Trophoblast cell (in vitro differentiated cells and primary cell): ENCODE measurements at regions not wholly inside any gene's neighbourhood (a gene's known extent, or its start where the extent isn't known, plus 50 kb on each side); places are given as distances from the start of the nearest gene placed in this dataset.

ENCODE experiments used
- DNase-seq, 2 donors: peaks; one replicate each; pipeline ENCODE4 v3.0.0-alpha.2; 2016
- H2AFZ ChIP-seq: 2 replicates; pipeline ENCODE4 v1.6.1; 2013; ENCODE audit warnings: low read length, moderate library complexity, mild to moderate bottlenecking; ENCODE audit not compliant: insufficient read depth, poor library complexity
- H2AK5ac ChIP-seq: 2 replicates; pipeline ENCODE4 v1.6.1; 2013; ENCODE audit warnings: mild to moderate bottlenecking, low read length
- H2BK120ac ChIP-seq: 2 replicates; pipeline ENCODE4 v1.6.1; 2013; ENCODE audit warnings: low read length, mild to moderate bottlenecking, moderate library complexity; ENCODE audit not compliant: insufficient read depth, poor library complexity
- H2BK12ac ChIP-seq: 2 replicates; pipeline ENCODE4 v1.6.1; 2013; ENCODE audit warnings: mild to moderate bottlenecking, low read length, moderate library complexity
- H2BK5ac ChIP-seq: 2 replicates; pipeline ENCODE4 v1.6.1; 2013; ENCODE audit warnings: low read length, low read depth, moderate library complexity, mild to moderate bottlenecking; ENCODE audit not compliant: poor library complexity
- H3K14ac ChIP-seq: 2 replicates; pipeline ENCODE4 v1.6.1; 2013; ENCODE audit warnings: mild to moderate bottlenecking, low read length
- H3K18ac ChIP-seq: 2 replicates; pipeline ENCODE4 v1.6.1; 2013; ENCODE audit warnings: mild to moderate bottlenecking, low read length
- H3K23ac ChIP-seq: 2 replicates; pipeline ENCODE4 v1.6.1; 2013; ENCODE audit warnings: low read length
- H3K27ac ChIP-seq: 2 replicates; pipeline ENCODE4 v1.5.1; 2013; ENCODE audit warnings: low read depth, mild to moderate bottlenecking, inconsistent platforms, low read length, moderate library complexity
- H3K27me3 ChIP-seq: 2 replicates; pipeline ENCODE4 v1.6.1; 2013; ENCODE audit warnings: inconsistent platforms, mild to moderate bottlenecking, low read length, moderate library complexity; ENCODE audit not compliant: insufficient read depth
- H3K36me3 ChIP-seq, 2 experiments: 1 replicate in 1 of 2; 2 replicates in 1 of 2; pipeline ENCODE4 v1.6.1; 2013; ENCODE audit warnings: low read length in 2 of 2, mild to moderate bottlenecking in 2 of 2, moderate library complexity in 1 of 2; ENCODE audit not compliant: insufficient read depth in 2 of 2, control insufficient read depth in 1 of 2
- H3K4ac ChIP-seq: 2 replicates; pipeline ENCODE4 v1.6.1; 2013; ENCODE audit warnings: low read depth, mild to moderate bottlenecking, low read length, moderate library complexity
- H3K4me1 ChIP-seq, 2 experiments: 1 replicate in 1 of 2; 2 replicates in 1 of 2; pipeline ENCODE4 v1.6.1; 2013; ENCODE audit warnings: low read length in 2 of 2, mild to moderate bottlenecking in 2 of 2, moderate library complexity in 1 of 2; ENCODE audit not compliant: insufficient read depth in 2 of 2, control insufficient read depth in 1 of 2
- H3K4me2 ChIP-seq: 2 replicates; pipeline ENCODE4 v1.6.1; 2013; ENCODE audit warnings: inconsistent platforms, mild to moderate bottlenecking, low read length, moderate library complexity
- H3K4me3 ChIP-seq: 2 replicates; pipeline ENCODE4 v1.5.1; 2013; ENCODE audit warnings: mild to moderate bottlenecking, low read depth, low read length, inconsistent platforms
- H3K79me1 ChIP-seq: one replicate; pipeline ENCODE4 v1.6.1; 2013; ENCODE audit warnings: low read length
- H3K79me2 ChIP-seq: 2 replicates; pipeline ENCODE4 v1.6.1; 2013; ENCODE audit warnings: low read length, mild to moderate bottlenecking; ENCODE audit not compliant: control insufficient read depth, insufficient read depth, poor library complexity
- H3K9ac ChIP-seq: 2 replicates; pipeline ENCODE4 v1.6.1; 2013; ENCODE audit warnings: mild to moderate bottlenecking, low read length
- H3K9me3 ChIP-seq: 2 replicates; pipeline ENCODE4 v1.6.1; 2013; ENCODE audit warnings: low read depth, mild to moderate bottlenecking, control low read depth, inconsistent platforms, low read length; ENCODE audit not compliant: insufficient read depth
- H4K12ac ChIP-seq: 2 replicates; pipeline ENCODE4 v1.6.1; 2013; ENCODE audit warnings: low read depth, mild to moderate bottlenecking, low read length, moderate library complexity
- H4K8ac ChIP-seq: 2 replicates; pipeline ENCODE4 v1.6.1; 2013; ENCODE audit warnings: low read depth, mild to moderate bottlenecking, low read length, moderate library complexity
- H4K91ac ChIP-seq: one replicate; pipeline ENCODE4 v1.6.1; 2013; ENCODE audit warnings: low read depth, mild to moderate bottlenecking, low read length, moderate library complexity
- WGBS: extraction: QIAGEN DNeasy Blood & Tissue Kit; methylation state at CpG from one replicate; pipeline ENCODE4 v1.1.7; 2013; ENCODE audit warnings: missing lambda C conversion rate; ENCODE audit not compliant: insufficient read length, insufficient coverage; ENCODE audit errors: extremely low coverage; 5-methylcytosine and 5-hydroxymethylcytosine counted together

DNA sequence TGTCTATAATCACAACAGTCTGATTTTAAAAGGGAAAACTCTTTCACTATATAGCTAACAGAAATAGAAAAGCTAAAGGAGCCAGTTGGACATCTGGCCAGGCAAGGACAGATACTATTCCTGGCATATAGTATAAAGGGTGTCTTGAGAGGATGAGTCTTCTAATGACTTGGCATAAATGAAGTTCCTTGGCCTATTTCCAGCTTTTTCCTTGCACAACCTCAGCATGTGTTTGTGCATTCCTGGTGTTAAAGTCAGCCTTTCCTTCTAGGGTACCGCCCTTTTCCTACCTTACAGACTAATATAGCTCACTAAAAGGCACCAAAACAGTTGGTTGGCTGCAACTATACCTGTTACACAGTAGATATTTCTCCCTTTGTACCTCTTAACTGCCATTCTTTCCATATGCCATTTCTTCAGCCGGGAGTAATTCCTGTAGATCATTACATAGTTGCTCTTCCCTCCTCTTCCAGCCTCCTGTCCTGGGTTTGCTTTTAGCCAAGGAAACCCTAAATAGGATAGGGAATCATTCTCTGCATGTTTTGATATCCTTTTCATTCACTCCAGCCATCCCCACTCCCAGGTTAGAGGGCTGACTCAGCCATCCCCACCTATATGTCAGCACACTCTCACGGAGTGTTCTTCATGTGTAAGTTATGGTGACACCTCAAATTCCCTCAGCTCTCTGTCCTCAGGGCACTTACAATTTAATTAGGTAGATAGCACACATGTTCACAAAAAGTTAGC lies 102.1 kb upstream of the MDFIC start:
- Histone ChIP-seq H3K27me3 (no peaks in the 10 kb centered on the region), H2AK5ac (no peak overlapping the region), H3K79me1 (no peaks in the 10 kb centered on the region), H3K4me3 (no peak overlapping the region), H4K8ac (no peak overlapping the region), H4K12ac (no peak overlapping the region), H2BK12ac (no peak overlapping the region), H3K4me2 (no peak overlapping the region), H2BK120ac (no peak overlapping the region), H3K23ac (no peak overlapping the region), H3K79me2 (no peaks in the 10 kb centered on the region), H3K9me3 (no peaks in the 10 kb centered on the region), H3K27ac (no peak overlapping the region), H3K36me3 (no peaks in the 10 kb centered on the region), H3K18ac (no peak overlapping the region), H3K4me1 (no peaks in the 10 kb centered on the region), H2AFZ (no peak overlapping the region), H3K9ac (no peak overlapping the region), H3K4ac (no peak overlapping the region), H4K91ac (no peak overlapping the region), H3K14ac (no peak overlapping the region), H2BK5ac (no peak overlapping the region)
- WGBS = no CpG with 5 or more reads among the region's 3 CpGs
- peak; percentile 84 to 91 for DNase-seq

DNA sequence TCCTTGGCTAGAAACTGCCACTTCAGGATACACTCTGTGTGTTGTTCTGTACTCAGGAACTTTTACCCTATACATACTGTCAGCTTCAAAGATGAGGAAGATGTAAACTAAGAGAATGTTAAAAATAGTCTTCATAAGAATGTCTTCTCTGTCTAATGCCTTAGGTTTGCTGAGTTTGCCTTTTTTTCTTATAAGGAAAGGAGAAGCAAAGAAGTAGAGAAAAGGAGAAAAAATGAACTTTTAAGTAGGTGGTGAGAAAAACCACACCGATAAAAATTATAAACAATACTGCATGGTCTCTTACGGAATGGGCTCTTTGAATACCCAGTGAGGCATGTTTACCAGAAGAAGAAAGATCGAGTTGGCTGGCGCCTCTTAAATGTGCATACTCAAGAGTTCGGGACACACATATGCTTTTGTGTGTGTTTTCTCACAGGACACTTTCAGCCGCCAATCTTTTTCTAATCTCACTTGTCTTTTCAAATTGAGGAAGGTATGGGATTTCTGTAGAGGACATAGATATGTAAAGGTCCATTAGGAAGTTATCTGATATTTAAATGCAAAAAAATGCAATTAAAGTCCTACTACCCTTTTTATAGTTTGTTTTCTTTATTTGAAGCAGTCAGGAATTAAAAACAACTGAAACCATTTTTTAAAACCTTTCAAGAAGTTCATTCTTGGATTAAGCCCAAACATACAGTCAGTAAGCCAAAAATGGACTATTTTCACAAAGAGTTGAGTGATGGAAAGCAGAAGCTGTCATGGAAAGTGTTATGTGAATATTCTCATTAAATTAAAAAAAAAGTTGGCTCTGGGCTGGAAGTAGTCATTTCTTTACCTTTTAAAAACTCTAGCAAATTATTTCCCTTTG lies 100.6 kb upstream of the MDFIC start:
- Histone ChIP-seq H3K14ac (no peak overlapping the region), H4K91ac (no peak overlapping the region), H4K12ac (no peak overlapping the region), H3K4me2 (no peak overlapping the region), H3K27me3 (no peaks in the 10 kb centered on the region), H3K4me1 (peaks cover 0 to 3% of the 10 kb centered on the region in 2 experiments), H3K36me3 (no peaks in the 10 kb centered on the region), H3K79me2 (no peaks in the 10 kb centered on the region), H3K4me3 (no peak overlapping the region), H3K4ac (no peak overlapping the region), H3K27ac (no peak overlapping the region), H3K23ac (no peak overlapping the region), H3K79me1 (no peaks in the 10 kb centered on the region), H2BK120ac (no peak overlapping the region), H3K18ac (no peak overlapping the region), H2BK5ac (no peak overlapping the region), H3K9me3 (no peaks in the 10 kb centered on the region), H2AK5ac (no peak overlapping the region), H4K8ac (no peak overlapping the region), H3K9ac (no peak overlapping the region), H2AFZ (no peak overlapping the region), H2BK12ac (no peak overlapping the region)
- WGBS = no CpG with 5 or more reads among the region's 6 CpGs
- DNase-seq = no peak

DNA sequence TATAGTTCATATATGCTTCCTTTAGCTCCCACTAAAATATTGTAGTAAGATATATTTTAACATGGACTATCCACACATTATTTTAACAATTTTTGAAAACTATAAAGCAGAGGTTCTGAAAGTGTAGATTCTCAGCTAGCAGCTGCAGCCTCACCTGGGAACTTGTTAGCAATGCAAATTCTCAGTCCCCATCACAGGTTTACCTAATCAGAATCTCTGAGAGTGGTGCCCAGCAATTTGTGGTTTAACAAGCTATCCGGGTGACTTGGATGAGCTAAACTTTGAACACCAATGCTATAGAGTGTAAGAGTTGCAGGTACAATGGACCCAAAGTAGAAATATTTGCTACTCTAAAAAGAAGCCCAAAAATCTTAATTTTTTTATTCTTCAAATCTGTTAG lies 99.8 kb upstream of the MDFIC start:
- no peak overlapping the region for H2BK5ac ChIP-seq
- WGBS = no CpG with 5 or more reads among the region's 1 CpG
- no peaks in the 10 kb centered on the region for H3K9me3 ChIP-seq
- H3K4me3 ChIP-seq = no peak overlapping the region
- no peak overlapping the region for H2AFZ ChIP-seq
- H3K27me3 ChIP-seq = no peaks in the 10 kb centered on the region
- H3K4me1 ChIP-seq = peaks cover 0 to 3% of the 10 kb centered on the region in 2 experiments
- H2BK12ac ChIP-seq = no peak overlapping the region
- no peak overlapping the region for H3K4me2 ChIP-seq
- H3K36me3 ChIP-seq = no peaks in the 10 kb centered on the region
- H4K91ac ChIP-seq = no peak overlapping the region
- no peaks in the 10 kb centered on the region for H3K79me1 ChIP-seq
- H3K9ac ChIP-seq = no peak overlapping the region
- no peak overlapping the region for H2BK120ac ChIP-seq
- no peak overlapping the region for H3K4ac ChIP-seq
- DNase-seq = no peak
- no peaks in the 10 kb centered on the region for H3K79me2 ChIP-seq
- no peak overlapping the region for H3K18ac ChIP-seq
- no peak overlapping the region for H3K23ac ChIP-seq
- no peak overlapping the region for H4K12ac ChIP-seq
- no peak overlapping the region for H3K14ac ChIP-seq
- no peak overlapping the region for H4K8ac ChIP-seq
- no peak overlapping the region for H3K27ac ChIP-seq
- H2AK5ac ChIP-seq = no peak overlapping the region

DNA sequence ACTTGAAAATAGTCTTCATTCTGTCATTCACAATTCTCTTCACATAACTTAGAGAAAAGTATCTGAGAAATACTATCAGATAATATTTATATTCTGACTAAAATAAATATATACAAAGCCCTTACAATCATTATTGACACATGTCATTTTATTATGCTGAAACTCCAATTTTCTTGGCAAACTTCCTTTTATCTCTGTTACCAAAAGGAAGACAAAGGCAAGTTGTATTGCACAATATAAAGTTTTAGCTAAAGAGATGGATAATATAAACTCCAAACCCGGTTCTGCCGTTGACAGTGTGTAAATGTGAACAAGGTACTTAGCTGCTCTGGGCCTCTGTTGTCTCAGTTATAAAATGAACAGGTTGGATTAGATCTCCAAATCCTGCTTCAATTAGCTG lies 99.0 kb upstream of the MDFIC start:
- Histone ChIP-seq H3K14ac (no peak overlapping the region), H3K9ac (no peak overlapping the region), H3K4ac (no peak overlapping the region), H2BK12ac (no peak overlapping the region), H2AFZ (no peak overlapping the region), H3K9me3 (no peaks in the 10 kb centered on the region), H3K23ac (no peak overlapping the region), H3K4me2 (no peak overlapping the region), H4K12ac (no peak overlapping the region), H4K8ac (no peak overlapping the region), H3K18ac (no peak overlapping the region), H3K27ac (no peak overlapping the region), H2AK5ac (no peak overlapping the region), H3K79me2 (no peaks in the 10 kb centered on the region), H3K4me1 (peaks cover 0 to 3% of the 10 kb centered on the region in 2 experiments), H3K4me3 (no peak overlapping the region), H3K27me3 (no peaks in the 10 kb centered on the region), H2BK120ac (no peak overlapping the region), H2BK5ac (no peak overlapping the region), H3K79me1 (no peaks in the 10 kb centered on the region), H3K36me3 (no peaks in the 10 kb centered on the region), H4K91ac (no peak overlapping the region)
- WGBS = no CpG with 5 or more reads among the region's 2 CpGs
- DNase-seq = no peak
